Gastrocnemius medialis (tissue), 4 donors: ENCODE measurements at regions not wholly inside any gene's neighbourhood (a gene's known extent, or its start where the extent isn't known, plus 50 kb on each side); places are given as distances from the start of the nearest gene placed in this dataset.

Experiments
- ATAC-seq, 2 donors: fragments of 150-250 bp; one replicate each; pipeline ENCODE4 v1.9.1; 2016
- DNase-seq, 2 donors: peaks; one replicate each; pipeline ENCODE4 v3.0.0-alpha.2; 2019
- H3K27ac ChIP-seq, 4 donors: fragments of 200-600 bp; sonication (generic); 1 replicate in 1 of 4; 2 replicates in 3 of 4; pipeline ENCODE4 v1.5.1; 2016 to 2018; ENCODE audit warnings: mild to moderate bottlenecking in 2 of 4, moderate library complexity in 1 of 4
- H3K27me3 ChIP-seq, 3 donors: fragments of 200-600 bp; sonication (generic) in 2 of 3; 1 replicate in 1 of 3; 2 replicates in 2 of 3; pipeline versions ENCODE4 v1.5.1 to v1.6.0; 2016 to 2019; ENCODE audit warnings: mild to moderate bottlenecking in 1 of 3, moderate library complexity in 1 of 3
- H3K36me3 ChIP-seq, 2 donors: fragments of 200-600 bp; sonication (generic) in 1 of 2; one replicate each; pipeline ENCODE4 v1.5.1; 2017 to 2018
- H3K4me1 ChIP-seq, 2 donors: fragments of 200-600 bp; sonication (generic) in 1 of 2; one replicate each; pipeline ENCODE4 v1.5.1; 2016 to 2017; ENCODE audit warnings: mild to moderate bottlenecking in 2 of 2
- H3K4me3 ChIP-seq, 4 donors: fragments of 200-600 bp; sonication (generic) in 3 of 4; 1 replicate in 1 of 4; 2 replicates in 3 of 4; pipeline ENCODE4 v1.5.1; 2016 to 2019; ENCODE audit warnings: mild to moderate bottlenecking in 2 of 4
- H3K9me3 ChIP-seq, 3 donors: fragments of 200-600 bp; sonication (generic) in 2 of 3; 1 replicate in 1 of 3; 2 replicates in 2 of 3; pipeline ENCODE4 v1.5.1; 2016 to 2019
- CTCF ChIP-seq, 5 experiments: fragments of 450-650 bp in 3 of 5; fragments of 200-600 bp in 2 of 5; sonication (generic) in 2 of 5; IDR thresholded peaks in 4 of 5; conservative IDR thresholded peaks in 1 of 5; 1 replicate in 4 of 5; 2 replicates in 1 of 5; pipeline ENCODE4 v1.5.1; 2016 to 2019; ENCODE audit warnings: antibody characterized with exemption in 5 of 5, mild to moderate bottlenecking in 3 of 5, moderate library complexity in 3 of 5
- POLR2A ChIP-seq, 2 donors: fragments of 450-650 bp; IDR thresholded peaks; one replicate each; pipeline ENCODE4 v1.6.1; 2017; ENCODE audit warnings: antibody characterized with exemption in 2 of 2, mild to moderate bottlenecking in 2 of 2, moderate library complexity in 2 of 2
- in situ Hi-C, 4 donors: fragments of 200-750 bp; cut with MboI; loops; one replicate each; pipeline versions ENCODE4 v1.15.0 to v1.8.0; 2017; ENCODE audit warnings: low sequenced_read_pairs in 4 of 4
- intact Hi-C: fragments of 100-400 bp; cut with DNase I; formaldehyde crosslinking; loops from one replicate; pipeline ENCODE4 v1.15.1; 2023; ENCODE audit warnings: low total_unique reads

- no peaks in the 10 kb centered on the region for H3K27me3 ChIP-seq
- no peaks in the 10 kb centered on the region for H3K36me3 ChIP-seq
- H3K4me1 ChIP-seq: no peaks in the 10 kb centered on the region
- H3K9me3 ChIP-seq: no peaks in the 10 kb centered on the region
- H3K4me3 ChIP-seq: no peak overlapping the region
- no peak for TF ChIP-seq CTCF (IDR thresholded peaks at IDR 0.05 in 4 of 5, conservative IDR thresholded peaks at IDR 0.05 in 1 of 5)
- TF ChIP-seq POLR2A (IDR thresholded peaks at IDR 0.05): no peak
- no peak overlapping the region for H3K27ac ChIP-seq
- intact Hi-C loops (no loop called here), in situ Hi-C loops (no loop called here)
- ATAC-seq: no peak
- DNase-seq: no peak
Observed at GRCh38 chr1:235925016-235925415, 58.3 kb upstream of the LYST start.

GRCh38 chr1:235923466-235924021 is 56.8 kb upstream of the LYST start:
- Histone ChIP-seq H3K27ac (no peak overlapping the region), H3K4me1 (no peaks in the 10 kb centered on the region), H3K27me3 (no peaks in the 10 kb centered on the region), H3K4me3 (no peak overlapping the region), H3K36me3 (no peaks in the 10 kb centered on the region), H3K9me3 (no peaks in the 10 kb centered on the region)
- in situ Hi-C loops (no loop called here), intact Hi-C loops (no loop called here)
- TF ChIP-seq CTCF (IDR thresholded peaks at IDR 0.05 in 4 of 5, conservative IDR thresholded peaks at IDR 0.05 in 1 of 5) (no peak), POLR2A (IDR thresholded peaks at IDR 0.05) (no peak)
- DNase-seq (no peak), ATAC-seq (no peak)

- in situ Hi-C loops (no loop called here), intact Hi-C loops (no loop called here)
- peak overlapping the region in 2 of 4 donors; percentile 2 to 8 for H3K27ac ChIP-seq
Observed at GRCh38 chr1:235920596-235921375, 54.1 kb upstream of the LYST start.

GRCh38 chr1:235919833-235920441 is 53.2 kb upstream of the LYST start:
- intact Hi-C loops (no loop called here), in situ Hi-C loops (no loop called here)
- ATAC-seq: no peak

More at GRCh38 chr1:235920596-235921375, 54.1 kb upstream of the LYST start:
- ATAC-seq: no peak
- Histone ChIP-seq H3K9me3 (no peaks in the 10 kb centered on the region), H3K27me3 (no peaks in the 10 kb centered on the region), H3K4me3 (no peak overlapping the region), H3K4me1 (no peaks in the 10 kb centered on the region), H3K36me3 (no peaks in the 10 kb centered on the region)
- DNase-seq: no peak
- TF ChIP-seq POLR2A (IDR thresholded peaks at IDR 0.05) (no peak), CTCF (IDR thresholded peaks at IDR 0.05 in 4 of 5, conservative IDR thresholded peaks at IDR 0.05 in 1 of 5) (no peak)

More at GRCh38 chr1:235919833-235920441, 53.2 kb upstream of the LYST start:
- DNase-seq: no peak
- Histone ChIP-seq H3K36me3 (no peaks in the 10 kb centered on the region), H3K9me3 (no peaks in the 10 kb centered on the region), H3K4me1 (no peaks in the 10 kb centered on the region), H3K4me3 (no peak overlapping the region), H3K27ac (peak overlapping the region in 2 of 4 donors; percentile 2 to 8), H3K27me3 (no peaks in the 10 kb centered on the region)
- TF ChIP-seq CTCF (IDR thresholded peaks at IDR 0.05 in 4 of 5, conservative IDR thresholded peaks at IDR 0.05 in 1 of 5) (no peak), POLR2A (IDR thresholded peaks at IDR 0.05) (no peak)
